ENCODE measurements at regions not wholly inside any gene's neighbourhood (a gene's known extent, or its start where the extent isn't known, plus 50 kb on each side); places are given as distances from the start of the nearest gene placed in this dataset.

DNA sequence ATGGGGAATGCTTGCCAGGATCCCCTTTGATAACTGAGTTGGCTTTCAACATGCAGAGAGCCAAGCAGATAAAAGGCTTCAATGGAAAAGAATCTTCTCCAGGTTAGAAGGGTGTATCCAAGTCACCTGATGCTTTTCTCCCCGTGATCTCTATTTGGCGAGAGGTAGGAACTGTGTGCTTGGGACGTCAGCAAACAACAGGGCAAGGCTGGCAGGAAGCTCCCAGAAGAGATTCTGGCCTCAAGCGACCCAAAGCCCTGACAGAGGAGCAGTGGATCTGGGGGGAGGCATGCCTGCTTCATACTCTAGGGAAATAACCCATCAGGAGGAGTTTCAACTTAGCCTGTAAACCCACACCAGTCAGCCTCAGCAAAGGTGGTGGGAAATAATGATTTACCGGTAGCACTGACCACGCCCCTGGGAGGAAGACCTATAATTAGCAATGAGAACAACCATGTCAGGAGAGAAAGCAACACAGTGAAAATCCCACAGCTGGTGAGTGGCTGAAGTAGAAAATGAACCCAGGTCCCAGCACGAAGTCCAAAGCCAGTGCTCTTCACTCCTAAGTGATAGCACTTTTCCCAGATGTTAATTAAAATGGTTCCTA is 76.3 kb upstream of the SEC11C start:
- peak overlapping the region in 1 of 2 experiments; percentile 31 for H2BK12ac ChIP-seq (ENCODE audit: low read length in 2 of 2)
- 76% methylated on average over 5 of the region's 7 CpGs for WGBS
- no peak overlapping the region for H2BK5ac ChIP-seq (ENCODE audit: low read depth, low read length, poor library complexity, severe bottlenecking)
- DNase-seq: peak; percentile 30
- H3K9me3 ChIP-seq (ENCODE audit: control insufficient read depth, low read length): no peaks in the 10 kb centered on the region
- no peak overlapping the region for H2AK5ac ChIP-seq (ENCODE audit: low read length, severe bottlenecking)
- H3K36me3 ChIP-seq (ENCODE audit: control insufficient read depth in 1 of 2, insufficient read depth in 2 of 2, low read depth in 1 of 2, low read length in 2 of 2): no peaks in the 10 kb centered on the region
- peak overlapping the region in 1 of 2 experiments; percentile 24 for H3K4ac ChIP-seq (ENCODE audit: low read depth in 1 of 2, low read length in 2 of 2)
- no peak overlapping the region for H3K14ac ChIP-seq (ENCODE audit: low read length in 2 of 2)
- H2AFZ ChIP-seq (ENCODE audit: low read depth, low read length): no peak overlapping the region
- no peak overlapping the region for H3K23ac ChIP-seq (ENCODE audit: low read length in 2 of 2)
- H3K9ac ChIP-seq (ENCODE audit: low read length): no peak overlapping the region
- H3K4me1 ChIP-seq (ENCODE audit: control insufficient read depth, insufficient read depth, low read depth, low read length): no peaks in the 10 kb centered on the region
- H3K27ac ChIP-seq (ENCODE audit: low read length, poor library complexity, severe bottlenecking): no peak overlapping the region
- no peak overlapping the region for H4K91ac ChIP-seq (ENCODE audit: low read length)
- H3K79me1 ChIP-seq (replicated peaks; ENCODE audit: low read length, poor library complexity, severe bottlenecking): no peaks in the 10 kb centered on the region
- H3K4me3 ChIP-seq (ENCODE audit: insufficient read depth in 1 of 2, low read depth in 1 of 2, low read length in 2 of 2): no peak overlapping the region
- peak overlapping the region; percentile 35 for H4K8ac ChIP-seq (ENCODE audit: low read length)
- H3K4me2 ChIP-seq (ENCODE audit: low read length, poor library complexity, severe bottlenecking): no peak overlapping the region
- H2BK15ac ChIP-seq (ENCODE audit: low read depth, poor library complexity, severe bottlenecking): no peak overlapping the region
- no peak overlapping the region for H3K18ac ChIP-seq (ENCODE audit: low read depth in 1 of 2, low read length in 2 of 2)
- peaks cover 18 to 44% of the 10 kb centered on the region in 2 experiments for H3K27me3 ChIP-seq (ENCODE audit: control insufficient read depth in 1 of 2, insufficient read depth in 1 of 2, low read length in 2 of 2)
- no peak overlapping the region for H2BK120ac ChIP-seq (ENCODE audit: low read depth, low read length)

DNA sequence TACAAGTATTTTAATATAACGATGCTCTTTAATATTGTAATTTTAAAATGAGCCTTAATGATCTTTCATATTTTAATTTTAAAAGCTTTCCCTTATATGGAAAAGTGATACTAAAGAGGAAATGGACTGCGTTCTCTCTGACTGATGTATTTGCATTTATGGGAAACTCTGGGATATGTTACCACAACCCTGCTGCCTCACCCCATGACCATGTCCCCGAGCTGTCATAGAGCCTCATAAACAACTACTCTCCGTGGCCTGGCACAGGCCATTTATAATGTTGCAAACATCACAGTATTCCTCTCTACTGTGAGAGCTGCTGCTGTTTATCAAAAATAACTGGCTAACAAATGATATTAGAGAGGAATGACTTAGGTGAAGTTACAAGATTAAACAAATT is 75.8 kb upstream of the SEC11C start:
- Histone ChIP-seq H3K27ac (ENCODE audit: low read length, poor library complexity, severe bottlenecking) (no peak overlapping the region), H3K4me1 (ENCODE audit: control insufficient read depth, insufficient read depth, low read depth, low read length) (no peaks in the 10 kb centered on the region), H3K23ac (ENCODE audit: low read length in 2 of 2) (no peak overlapping the region), H2AFZ (ENCODE audit: low read depth, low read length) (no peak overlapping the region), H2AK5ac (ENCODE audit: low read length, severe bottlenecking) (no peak overlapping the region), H3K4ac (ENCODE audit: low read depth in 1 of 2, low read length in 2 of 2) (no peak overlapping the region), H3K18ac (ENCODE audit: low read depth in 1 of 2, low read length in 2 of 2) (no peak overlapping the region), H2BK12ac (ENCODE audit: low read length in 2 of 2) (no peak overlapping the region), H3K9me3 (ENCODE audit: control insufficient read depth, low read length) (no peaks in the 10 kb centered on the region), H2BK15ac (ENCODE audit: low read depth, poor library complexity, severe bottlenecking) (no peak overlapping the region), H3K4me2 (ENCODE audit: low read length, poor library complexity, severe bottlenecking) (no peak overlapping the region), H3K79me1 (replicated peaks; ENCODE audit: low read length, poor library complexity, severe bottlenecking) (no peaks in the 10 kb centered on the region), H2BK120ac (ENCODE audit: low read depth, low read length) (no peak overlapping the region), H3K36me3 (ENCODE audit: control insufficient read depth in 1 of 2, insufficient read depth in 2 of 2, low read depth in 1 of 2, low read length in 2 of 2) (no peaks in the 10 kb centered on the region), H4K91ac (ENCODE audit: low read length) (no peak overlapping the region), H3K9ac (ENCODE audit: low read length) (no peak overlapping the region), H3K4me3 (ENCODE audit: insufficient read depth in 1 of 2, low read depth in 1 of 2, low read length in 2 of 2) (no peak overlapping the region), H4K8ac (ENCODE audit: low read length) (no peak overlapping the region), H2BK5ac (ENCODE audit: low read depth, low read length, poor library complexity, severe bottlenecking) (no peak overlapping the region), H3K27me3 (ENCODE audit: control insufficient read depth in 1 of 2, insufficient read depth in 1 of 2, low read length in 2 of 2) (peaks cover 18 to 44% of the 10 kb centered on the region in 2 experiments), H3K14ac (ENCODE audit: low read length in 2 of 2) (no peak overlapping the region)
- 67% methylated on average over 1 of the region's 4 CpGs for WGBS
- peak; percentile 35 for DNase-seq

- Histone ChIP-seq H2BK120ac (ENCODE audit: low read depth, low read length) (no peak overlapping the region), H4K91ac (ENCODE audit: low read length) (no peak overlapping the region), H3K4me3 (ENCODE audit: insufficient read depth in 1 of 2, low read depth in 1 of 2, low read length in 2 of 2) (no peak overlapping the region), H2BK12ac (ENCODE audit: low read length in 2 of 2) (no peak overlapping the region), H3K36me3 (ENCODE audit: control insufficient read depth in 1 of 2, insufficient read depth in 2 of 2, low read depth in 1 of 2, low read length in 2 of 2) (no peaks in the 10 kb centered on the region), H2BK5ac (ENCODE audit: low read depth, low read length, poor library complexity, severe bottlenecking) (no peak overlapping the region), H3K4me1 (ENCODE audit: control insufficient read depth, insufficient read depth, low read depth, low read length) (peaks cover 4% of the 10 kb centered on the region), H3K9me3 (ENCODE audit: control insufficient read depth, low read length) (no peaks in the 10 kb centered on the region), H3K4ac (ENCODE audit: low read depth in 1 of 2, low read length in 2 of 2) (no peak overlapping the region), H3K9ac (ENCODE audit: low read length) (no peak overlapping the region), H3K79me1 (replicated peaks; ENCODE audit: low read length, poor library complexity, severe bottlenecking) (no peaks in the 10 kb centered on the region), H2BK15ac (ENCODE audit: low read depth, poor library complexity, severe bottlenecking) (no peak overlapping the region), H2AK5ac (ENCODE audit: low read length, severe bottlenecking) (no peak overlapping the region), H3K4me2 (ENCODE audit: low read length, poor library complexity, severe bottlenecking) (no peak overlapping the region), H2AFZ (ENCODE audit: low read depth, low read length) (no peak overlapping the region), H3K27ac (ENCODE audit: low read length, poor library complexity, severe bottlenecking) (no peak overlapping the region), H4K8ac (ENCODE audit: low read length) (no peak overlapping the region), H3K14ac (ENCODE audit: low read length in 2 of 2) (no peak overlapping the region), H3K23ac (ENCODE audit: low read length in 2 of 2) (no peak overlapping the region), H3K27me3 (ENCODE audit: control insufficient read depth in 1 of 2, insufficient read depth in 1 of 2, low read length in 2 of 2) (peaks cover 13 to 29% of the 10 kb centered on the region in 2 experiments), H3K18ac (ENCODE audit: low read depth in 1 of 2, low read length in 2 of 2) (no peak overlapping the region)
- over 99% methylated on average over 5 of the region's 6 CpGs for WGBS
- no peak for DNase-seq
These were observed 74.0 kb upstream of the SEC11C start for GRCh38 chr18:59065684-59066083.

DNA sequence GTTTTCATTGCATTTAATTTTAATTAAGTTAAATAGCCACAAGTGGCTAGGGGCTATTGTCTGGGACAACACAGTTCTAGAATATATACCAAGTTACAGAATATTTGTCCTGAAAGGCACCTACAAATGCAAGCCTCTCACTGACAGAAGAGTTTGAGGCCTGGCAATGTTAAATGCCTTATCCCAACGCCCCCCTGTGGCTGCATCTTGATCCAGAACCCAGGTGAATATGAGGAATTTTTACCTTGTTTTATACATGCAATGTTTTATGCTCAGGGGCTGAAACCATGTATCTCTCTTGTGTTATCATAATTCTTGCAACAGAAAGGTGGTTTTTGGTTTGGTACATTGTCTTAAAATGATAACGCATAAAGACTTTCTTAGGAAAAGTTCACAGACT is 71.8 kb upstream of the SEC11C start:
- DNase-seq: peak; percentile 18

More for the DNA sequence above, 71.8 kb upstream of the SEC11C start:
- H3K79me1 ChIP-seq (replicated peaks; ENCODE audit: low read length, poor library complexity, severe bottlenecking): no peaks in the 10 kb centered on the region
- H3K4me1 ChIP-seq (ENCODE audit: control insufficient read depth, insufficient read depth, low read depth, low read length): peaks cover 4% of the 10 kb centered on the region
- no peak overlapping the region for H3K18ac ChIP-seq (ENCODE audit: low read depth in 1 of 2, low read length in 2 of 2)
- no peak overlapping the region for H2BK5ac ChIP-seq (ENCODE audit: low read depth, low read length, poor library complexity, severe bottlenecking)
- H3K9me3 ChIP-seq (ENCODE audit: control insufficient read depth, low read length): no peaks in the 10 kb centered on the region
- no peak overlapping the region for H2AK5ac ChIP-seq (ENCODE audit: low read length, severe bottlenecking)
- no peak overlapping the region for H2BK120ac ChIP-seq (ENCODE audit: low read depth, low read length)
- 49% methylated on average over 2 of the region's 2 CpGs for WGBS
- no peak overlapping the region for H3K9ac ChIP-seq (ENCODE audit: low read length)
- no peak overlapping the region for H4K8ac ChIP-seq (ENCODE audit: low read length)
- no peak overlapping the region for H3K14ac ChIP-seq (ENCODE audit: low read length in 2 of 2)
- H2BK12ac ChIP-seq (ENCODE audit: low read length in 2 of 2): no peak overlapping the region
- H3K27ac ChIP-seq (ENCODE audit: low read length, poor library complexity, severe bottlenecking): no peak overlapping the region
- H2BK15ac ChIP-seq (ENCODE audit: low read depth, poor library complexity, severe bottlenecking): no peak overlapping the region
- no peak overlapping the region for H3K23ac ChIP-seq (ENCODE audit: low read length in 2 of 2)
- H2AFZ ChIP-seq (ENCODE audit: low read depth, low read length): no peak overlapping the region
- H3K4me3 ChIP-seq (ENCODE audit: insufficient read depth in 1 of 2, low read depth in 1 of 2, low read length in 2 of 2): no peak overlapping the region
- peaks cover 6 to 8% of the 10 kb centered on the region in 2 experiments for H3K27me3 ChIP-seq (ENCODE audit: control insufficient read depth in 1 of 2, insufficient read depth in 1 of 2, low read length in 2 of 2)
- no peak overlapping the region for H3K4ac ChIP-seq (ENCODE audit: low read depth in 1 of 2, low read length in 2 of 2)
- H3K36me3 ChIP-seq (ENCODE audit: control insufficient read depth in 1 of 2, insufficient read depth in 2 of 2, low read depth in 1 of 2, low read length in 2 of 2): no peaks in the 10 kb centered on the region
- no peak overlapping the region for H3K4me2 ChIP-seq (ENCODE audit: low read length, poor library complexity, severe bottlenecking)
- no peak overlapping the region for H4K91ac ChIP-seq (ENCODE audit: low read length)

Measured in mesenchymal stem cell (in vitro differentiated cells and primary cell).